ENCODE measurements at regions not wholly inside any gene's neighbourhood (a gene's known extent, or its start where the extent isn't known, plus 50 kb on each side); places are given as distances from the start of the nearest gene placed in this dataset.

DNA sequence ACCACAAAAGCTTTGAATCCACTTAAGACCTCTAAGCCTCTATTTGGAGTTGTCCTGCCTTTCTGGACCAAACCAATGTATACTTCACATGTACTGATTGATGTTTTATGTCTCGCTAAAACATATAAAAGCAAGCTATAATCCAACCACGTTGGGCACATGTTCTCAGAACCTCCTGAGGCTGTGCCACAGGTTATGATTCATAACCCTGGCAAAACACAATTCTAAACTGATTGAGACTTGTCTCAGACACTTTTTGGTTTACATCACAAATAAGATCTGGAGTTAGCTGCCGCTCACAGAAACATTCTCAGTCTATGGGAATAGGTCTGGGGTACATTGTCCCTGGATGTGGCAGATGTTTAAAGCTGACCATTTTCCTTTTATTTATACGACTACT, 53.4 kb upstream of the EPHA6 start:
- no peak for TF ChIP-seq ZNF274 (IDR thresholded peaks at IDR 0.05; ENCODE audit: borderline replicate concordance, low read depth, low read length)
- TF ChIP-seq ELF4 (CRISPR knock-in tag; IDR thresholded peaks at IDR 0.05), result no peak
- no peak for TF ChIP-seq EP300 (IDR thresholded peaks at IDR 0.05; ENCODE audit: low read length)

Measured in K562 (cell line).